GM20000 (cell line): ENCODE measurements at regions not wholly inside any gene's neighbourhood (a gene's known extent, or its start where the extent isn't known, plus 50 kb on each side); places are given as distances from the start of the nearest gene placed in this dataset.

ENCODE experiments used
- DNase-seq: peaks from one replicate; pipeline ENCODE4 v3.0.0; 2012; ENCODE audit warnings: low spot score
- CTCF ChIP-seq: IDR thresholded peaks from 2 replicates; pipeline ENCODE4 v1.5.1; 2012; ENCODE audit warnings: mild to moderate bottlenecking, control low read depth; ENCODE audit errors: extremely low read depth, missing control alignments

GRCh38 chr2:6676241-6676640 is 189.5 kb downstream of the CMPK2 start:
- TF ChIP-seq CTCF = no peak
- DNase-seq = no peak

- no peak for DNase-seq
- no peak for TF ChIP-seq CTCF
Observed at GRCh38 chr2:6676776-6677175, 188.9 kb downstream of the CMPK2 start.

GRCh38 chr2:6679471-6679870 is 186.2 kb downstream of the CMPK2 start:
- DNase-seq = no peak
- TF ChIP-seq CTCF = no peak

- no peak for TF ChIP-seq CTCF
- no peak for DNase-seq
Observed at GRCh38 chr2:6683516-6683915, 182.2 kb downstream of the CMPK2 start.

- DNase-seq = no peak
- TF ChIP-seq CTCF = no peak
Observed at GRCh38 chr2:6685447-6685846, 180.3 kb downstream of the CMPK2 start.

GRCh38 chr2:6692056-6692455 is 173.7 kb downstream of the CMPK2 start:
- no peak for DNase-seq
- TF ChIP-seq CTCF = no peak

GRCh38 chr2:6692819-6693218 is 172.9 kb downstream of the CMPK2 start:
- DNase-seq = no peak
- no peak for TF ChIP-seq CTCF

- TF ChIP-seq CTCF = no peak
- no peak for DNase-seq
Observed at GRCh38 chr2:6694555-6694954, 171.2 kb downstream of the CMPK2 start.
